Breast epithelium (tissue), 4 donors: ENCODE measurements at regions not wholly inside any gene's neighbourhood (a gene's known extent, or its start where the extent isn't known, plus 50 kb on each side); places are given as distances from the start of the nearest gene placed in this dataset.

Experiments
- DNase-seq, 2 donors: peaks; one replicate each; pipeline ENCODE4 v3.0.0-alpha.2; 2019; ENCODE audit warnings: low spot score in 2 of 2
- H3K27ac ChIP-seq, 2 donors: fragments of 200-600 bp; sonication (generic) in 1 of 2; one replicate each; pipeline ENCODE4 v1.5.1; 2016 to 2019; ENCODE audit warnings: mild to moderate bottlenecking in 1 of 2
- H3K27me3 ChIP-seq, 2 donors: fragments of 200-600 bp; sonication (generic) in 1 of 2; one replicate each; pipeline versions ENCODE4 v1.5.1 to v1.6.0; 2017 to 2019; ENCODE audit warnings: control low read depth in 1 of 2, mild to moderate bottlenecking in 1 of 2
- H3K36me3 ChIP-seq: fragments of 200-600 bp; one replicate; pipeline ENCODE4 v1.5.1; 2019
- H3K4me1 ChIP-seq, 2 donors: fragments of 200-600 bp; sonication (generic); one replicate each; pipeline ENCODE4 v1.5.1; 2016 to 2019; ENCODE audit warnings: control low read depth in 1 of 2
- H3K4me3 ChIP-seq, 3 donors: fragments of 200-600 bp; sonication (generic); 1 replicate in 2 of 3; 2 replicates in 1 of 3; pipeline ENCODE4 v1.5.1; 2016 to 2019; ENCODE audit warnings: mild to moderate bottlenecking in 3 of 3, moderate library complexity in 2 of 3
- H3K9me3 ChIP-seq, 2 donors: fragments of 200-600 bp; sonication (generic) in 1 of 2; one replicate each; pipeline ENCODE4 v1.5.1; 2016 to 2019; ENCODE audit warnings: control low read depth in 1 of 2
- POLR2A ChIP-seq: fragments of 450-650 bp; IDR thresholded peaks from one replicate; pipeline ENCODE4 v1.6.1; 2016; ENCODE audit warnings: antibody characterized with exemption, mild to moderate bottlenecking, moderate library complexity
- POLR2AphosphoS5 ChIP-seq, 3 donors: sonication (generic); formaldehyde crosslinking; IDR thresholded peaks; one replicate each; pipeline ENCODE4 v1.6.1; 2017; ENCODE audit warnings: antibody characterized with exemption in 3 of 3
- intact Hi-C: fragments of 100-400 bp; cut with DNase I; formaldehyde crosslinking; loops from one replicate; pipeline ENCODE4 v1.15.1; 2023; ENCODE audit warnings: low total_unique reads
- TF ChIP-seq, protein P1 (sequence below), 3 donors: fragments of 450-650 bp; IDR thresholded peaks; one replicate each; pipeline ENCODE4 v1.5.1; 2016 to 2017; ENCODE audit warnings: antibody characterized with exemption in 3 of 3, mild to moderate bottlenecking in 3 of 3, moderate library complexity in 3 of 3

DNA sequence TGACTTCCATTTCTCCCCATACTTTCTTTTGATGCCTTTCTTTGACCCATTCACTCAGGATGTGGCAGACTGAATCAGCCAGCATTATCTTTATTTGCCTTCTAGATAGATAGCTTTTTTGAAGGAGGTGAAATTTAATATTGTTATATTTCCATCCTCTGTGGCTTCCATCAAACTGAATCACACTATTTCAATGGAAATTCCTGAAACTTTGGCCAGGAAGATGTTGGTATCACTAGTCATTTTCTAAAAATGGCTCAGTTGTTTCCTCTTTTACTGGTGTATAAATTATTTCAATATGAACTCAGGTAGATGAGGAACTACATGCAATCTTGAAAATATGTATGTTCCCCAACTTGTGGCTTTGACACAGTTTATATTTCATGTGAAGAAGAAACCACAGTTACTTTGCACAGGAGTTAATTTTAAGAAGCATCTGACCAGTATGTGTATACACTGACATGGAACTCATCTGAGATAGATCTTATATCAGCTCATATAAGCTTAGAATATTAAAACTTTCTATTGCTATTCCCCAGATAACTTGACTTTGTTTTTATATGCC is 248.3 kb downstream of the CGGBP1 start:
- no peak for TF ChIP-seq POLR2AphosphoS5 (IDR thresholded peaks at IDR 0.05)
- TF ChIP-seq POLR2A = no peak
- TF ChIP-seq, protein P1, sequence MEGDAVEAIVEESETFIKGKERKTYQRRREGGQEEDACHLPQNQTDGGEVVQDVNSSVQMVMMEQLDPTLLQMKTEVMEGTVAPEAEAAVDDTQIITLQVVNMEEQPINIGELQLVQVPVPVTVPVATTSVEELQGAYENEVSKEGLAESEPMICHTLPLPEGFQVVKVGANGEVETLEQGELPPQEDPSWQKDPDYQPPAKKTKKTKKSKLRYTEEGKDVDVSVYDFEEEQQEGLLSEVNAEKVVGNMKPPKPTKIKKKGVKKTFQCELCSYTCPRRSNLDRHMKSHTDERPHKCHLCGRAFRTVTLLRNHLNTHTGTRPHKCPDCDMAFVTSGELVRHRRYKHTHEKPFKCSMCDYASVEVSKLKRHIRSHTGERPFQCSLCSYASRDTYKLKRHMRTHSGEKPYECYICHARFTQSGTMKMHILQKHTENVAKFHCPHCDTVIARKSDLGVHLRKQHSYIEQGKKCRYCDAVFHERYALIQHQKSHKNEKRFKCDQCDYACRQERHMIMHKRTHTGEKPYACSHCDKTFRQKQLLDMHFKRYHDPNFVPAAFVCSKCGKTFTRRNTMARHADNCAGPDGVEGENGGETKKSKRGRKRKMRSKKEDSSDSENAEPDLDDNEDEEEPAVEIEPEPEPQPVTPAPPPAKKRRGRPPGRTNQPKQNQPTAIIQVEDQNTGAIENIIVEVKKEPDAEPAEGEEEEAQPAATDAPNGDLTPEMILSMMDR (IDR thresholded peaks at IDR 0.05) = no peak
- H3K4me1 ChIP-seq = no peaks in the 10 kb centered on the region
- H3K36me3 ChIP-seq = no peaks in the 10 kb centered on the region
- no peak overlapping the region for H3K27ac ChIP-seq
- intact Hi-C loops = no loop called here
- DNase-seq = no peak
- H3K9me3 ChIP-seq = no peaks in the 10 kb centered on the region
- H3K27me3 ChIP-seq = no peaks in the 10 kb centered on the region
- no peak overlapping the region for H3K4me3 ChIP-seq

DNA sequence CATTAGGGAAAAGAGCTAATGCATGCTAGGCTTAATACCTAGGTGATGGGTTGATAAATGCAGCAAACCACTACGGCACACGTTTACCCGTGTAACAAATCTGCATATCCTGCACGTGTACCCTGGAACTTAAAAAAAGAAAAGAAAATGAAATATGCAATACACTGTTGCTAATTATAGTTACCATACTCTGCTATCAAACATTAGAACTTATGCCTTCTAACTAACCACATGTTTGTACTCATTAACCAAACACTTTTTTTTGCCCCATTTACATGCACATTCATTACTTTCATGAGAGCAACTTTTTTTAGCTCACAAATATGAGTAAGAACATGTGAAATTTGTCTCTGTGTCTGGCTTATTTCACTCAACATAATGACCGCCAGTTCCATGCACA is 253.1 kb downstream of the CGGBP1 start:
- intact Hi-C loops = loop anchor here (10.0 kb wide), 1 partner anchor 1021 kb away; no protein-coding TSS in a partner anchor
- H3K27ac ChIP-seq = no peak overlapping the region
- no peaks in the 10 kb centered on the region for H3K27me3 ChIP-seq

DNA sequence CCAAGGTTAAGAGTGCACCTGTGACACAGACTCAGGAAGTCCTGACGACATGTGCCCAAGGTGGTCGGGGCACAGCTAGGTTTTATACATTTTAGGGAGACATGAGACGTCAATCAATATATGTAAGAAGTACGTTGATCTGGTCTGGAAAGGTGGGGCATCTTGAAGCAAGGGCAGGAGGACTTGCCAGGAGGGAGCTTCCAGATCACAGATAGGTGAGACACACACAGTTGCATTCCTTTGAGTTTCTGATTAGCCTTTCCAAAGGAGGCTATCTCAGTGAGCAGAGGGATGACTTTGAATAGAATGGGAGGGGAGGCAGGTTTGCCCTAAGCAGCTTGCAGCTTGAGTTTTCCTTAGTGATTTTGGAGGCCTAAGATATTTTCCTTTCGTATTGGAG is 257.4 kb downstream of the CGGBP1 start:
- Histone ChIP-seq H3K36me3 (no peaks in the 10 kb centered on the region), H3K4me1 (no peaks in the 10 kb centered on the region), H3K27ac (no peak overlapping the region), H3K4me3 (no peak overlapping the region), H3K27me3 (no peaks in the 10 kb centered on the region), H3K9me3 (no peaks in the 10 kb centered on the region)
- no peak for TF ChIP-seq POLR2AphosphoS5 (IDR thresholded peaks at IDR 0.05)
- TF ChIP-seq, protein P1 (IDR thresholded peaks at IDR 0.05) = no peak
- TF ChIP-seq POLR2A = no peak
- intact Hi-C loops = loop anchor here (10.0 kb wide), 1 partner anchor 1017 kb away; no protein-coding TSS in a partner anchor
- no peak for DNase-seq

More for the DNA sequence above, 253.1 kb downstream of the CGGBP1 start:
- Histone ChIP-seq H3K36me3 (no peaks in the 10 kb centered on the region), H3K4me1 (no peaks in the 10 kb centered on the region), H3K9me3 (no peaks in the 10 kb centered on the region), H3K4me3 (no peak overlapping the region)
- no peak for TF ChIP-seq POLR2A
- TF ChIP-seq, protein P1 (IDR thresholded peaks at IDR 0.05) = no peak
- no peak for TF ChIP-seq POLR2AphosphoS5 (IDR thresholded peaks at IDR 0.05)
- no peak for DNase-seq

DNA sequence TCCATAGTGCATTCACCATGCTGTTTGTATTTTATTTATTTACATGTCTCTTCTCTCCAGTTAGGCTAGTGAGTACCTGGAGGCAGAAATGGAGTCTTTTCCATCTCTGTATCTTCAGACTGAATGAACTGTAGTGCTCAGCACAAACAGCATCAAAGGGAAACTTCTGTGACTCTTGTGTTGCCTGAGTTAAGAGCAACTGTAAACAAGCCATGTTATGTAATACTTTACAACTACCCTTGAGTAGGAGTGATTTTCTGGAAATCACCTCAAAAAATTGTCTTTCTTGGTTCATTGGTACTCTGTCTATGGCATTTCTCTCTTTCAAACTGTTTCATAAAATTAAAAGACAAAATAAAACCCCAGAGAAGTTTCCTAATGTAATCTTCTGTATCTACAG is 258.3 kb downstream of the CGGBP1 start:
- no peak for DNase-seq
- intact Hi-C loops = loop anchor here (10.0 kb wide), 1 partner anchor 1016 kb away; no protein-coding TSS in a partner anchor
- no peaks in the 10 kb centered on the region for H3K9me3 ChIP-seq

DNA sequence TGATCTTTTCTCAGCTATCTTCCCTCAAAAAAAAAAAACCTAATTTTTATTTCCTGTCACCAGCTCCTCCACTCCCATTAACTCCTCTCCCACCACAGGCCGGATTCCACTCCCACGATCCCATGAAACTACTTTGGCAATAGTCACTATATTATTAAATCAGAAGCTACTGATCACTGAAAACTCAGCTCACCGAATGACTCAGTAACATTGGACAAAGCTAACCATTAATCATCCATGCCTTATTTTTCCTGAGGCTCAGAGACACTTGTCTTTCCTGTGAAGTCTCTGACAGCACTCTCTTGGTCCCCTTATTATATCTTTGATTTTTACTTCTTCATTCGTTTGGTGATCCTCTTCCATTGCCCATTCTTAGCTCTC is 260.2 kb downstream of the CGGBP1 start:
- intact Hi-C loops = no loop called here
- no peaks in the 10 kb centered on the region for H3K4me1 ChIP-seq

More for the DNA sequence above, 258.3 kb downstream of the CGGBP1 start:
- Histone ChIP-seq H3K27ac (no peak overlapping the region), H3K36me3 (no peaks in the 10 kb centered on the region), H3K27me3 (no peaks in the 10 kb centered on the region), H3K4me1 (no peaks in the 10 kb centered on the region), H3K4me3 (no peak overlapping the region)
- TF ChIP-seq, protein P1 (IDR thresholded peaks at IDR 0.05) = no peak
- no peak for TF ChIP-seq POLR2A
- TF ChIP-seq POLR2AphosphoS5 (IDR thresholded peaks at IDR 0.05) = no peak

More for the DNA sequence above, 260.2 kb downstream of the CGGBP1 start:
- no peaks in the 10 kb centered on the region for H3K27me3 ChIP-seq
- H3K36me3 ChIP-seq = no peaks in the 10 kb centered on the region
- H3K27ac ChIP-seq = no peak overlapping the region
- no peaks in the 10 kb centered on the region for H3K9me3 ChIP-seq
- TF ChIP-seq, protein P1 (IDR thresholded peaks at IDR 0.05) = no peak
- no peak for TF ChIP-seq POLR2AphosphoS5 (IDR thresholded peaks at IDR 0.05)
- TF ChIP-seq POLR2A = no peak
- DNase-seq = no peak
- no peak overlapping the region for H3K4me3 ChIP-seq
